Activated T-helper 9 cell treated with anti-CD3 and anti-CD28 coated beads, Interleukin-2, amount 50 U/mL, for 16 hours (primary cell): ENCODE measurements at regions not wholly inside any gene's neighbourhood (a gene's known extent, or its start where the extent isn't known, plus 50 kb on each side); places are given as distances from the start of the nearest gene placed in this dataset.
"Not testable (repeated sequence)": the region's sequence is repeated elsewhere in the genome, so short reads cannot be mapped to it uniquely, and the experiment has no call there.

Experiments
- DNase-seq: peaks from one replicate; pipeline ENCODE4 v3.0.0-alpha.2; 2020; ENCODE audit warnings: low read depth

DNA sequence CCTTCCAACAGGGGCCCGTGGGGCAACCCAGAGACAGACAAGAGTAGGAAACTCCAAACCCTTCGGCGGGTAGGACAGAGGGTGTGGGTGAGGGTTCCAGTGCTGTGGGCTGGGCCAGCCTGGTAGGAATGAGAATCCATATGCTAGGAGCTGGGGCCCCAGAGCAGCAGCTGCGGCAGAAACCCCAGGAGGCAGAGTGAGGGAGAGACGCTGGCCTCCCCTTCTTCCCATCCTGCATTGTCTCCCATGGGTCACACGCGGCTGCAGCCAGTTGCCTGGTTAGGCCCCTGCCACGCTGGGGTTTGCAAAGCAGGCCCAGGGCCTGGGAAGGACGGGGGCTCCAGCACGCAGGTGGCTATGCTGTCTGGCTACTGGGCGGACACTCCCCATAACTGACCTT, 113.1 kb upstream of the CCZ1B start:
- not testable (repeated sequence) for DNase-seq

DNA sequence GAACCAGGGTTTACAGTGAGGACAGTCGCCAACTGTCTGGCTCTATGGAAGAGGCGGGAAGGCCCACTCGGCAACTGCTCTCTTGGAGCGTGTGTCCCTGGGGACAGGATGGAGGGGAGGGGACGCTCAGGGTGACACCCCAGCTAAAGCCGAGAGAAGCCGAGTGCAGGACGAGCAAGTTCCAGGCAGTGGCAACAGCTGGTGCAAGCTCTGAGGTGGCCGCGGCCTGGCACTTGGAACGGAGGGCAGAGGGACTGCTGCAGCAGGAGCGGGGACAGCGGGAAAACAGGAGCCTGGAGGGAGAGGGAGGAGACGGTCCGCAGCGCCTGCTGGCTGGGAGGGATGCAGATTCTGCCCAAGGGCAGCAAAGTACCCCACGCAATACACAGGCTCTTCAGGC, 113.8 kb upstream of the CCZ1B start:
- not testable (repeated sequence) for DNase-seq

DNA sequence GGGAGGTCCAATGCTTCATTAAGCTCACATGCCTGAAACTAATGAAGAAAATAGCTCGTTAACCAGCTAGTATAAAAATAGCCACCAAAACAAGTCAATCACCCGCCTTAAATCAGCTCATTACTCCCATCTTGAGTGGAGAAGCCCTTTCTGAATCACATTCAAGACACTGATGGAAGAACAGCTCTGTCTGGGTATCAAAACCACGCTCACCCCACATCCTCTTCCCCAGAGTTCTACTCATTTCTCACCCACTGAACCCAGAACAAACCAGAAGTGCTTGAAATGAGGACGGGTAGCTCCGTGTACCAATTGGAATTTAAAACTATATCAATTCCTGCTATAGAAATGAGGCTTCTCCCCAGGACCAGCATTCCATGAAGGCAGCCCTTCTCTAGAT, 120.8 kb upstream of the CCZ1B start:
- DNase-seq: not testable (repeated sequence)

DNA sequence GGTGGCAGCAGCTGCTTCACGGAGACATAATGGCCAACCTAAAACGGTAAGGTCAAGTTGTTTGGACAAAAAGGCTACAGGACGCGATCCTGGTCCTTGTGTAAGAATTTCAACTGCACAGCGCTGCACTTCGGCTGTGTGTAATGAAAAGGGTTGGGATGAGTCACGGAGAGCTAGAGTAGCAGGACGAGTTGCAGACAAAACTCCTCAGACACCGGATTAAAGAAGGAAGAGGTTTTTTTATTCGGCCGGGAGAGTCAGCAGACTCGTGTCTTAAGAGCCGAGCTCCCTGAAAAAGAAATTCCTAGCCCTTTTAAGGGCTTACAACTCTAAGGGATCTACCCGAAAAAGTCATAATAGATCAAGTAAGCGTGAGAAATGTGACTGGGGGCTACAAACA, 124.2 kb upstream of the CCZ1B start:
- not testable (repeated sequence) for DNase-seq

DNA sequence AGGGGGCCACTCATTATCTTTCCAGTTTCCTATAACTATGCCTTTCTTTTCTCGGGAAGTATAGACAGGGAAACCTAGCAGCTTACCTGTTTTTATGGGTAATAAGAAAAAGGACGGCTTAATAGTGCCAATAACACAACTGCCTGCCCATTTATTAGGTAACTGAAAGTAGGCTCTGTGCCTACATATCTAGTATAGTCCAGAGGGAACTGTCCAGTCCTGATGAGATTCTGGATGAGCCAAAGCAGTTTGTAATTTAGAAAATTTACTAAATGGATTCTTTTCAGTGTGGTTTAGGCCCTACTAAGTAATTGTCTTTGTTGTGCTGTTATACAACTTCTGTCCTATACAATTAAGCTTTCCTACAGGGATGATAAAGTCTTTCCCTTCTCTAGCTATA, 125.5 kb upstream of the CCZ1B start:
- DNase-seq: not testable (repeated sequence)

DNA sequence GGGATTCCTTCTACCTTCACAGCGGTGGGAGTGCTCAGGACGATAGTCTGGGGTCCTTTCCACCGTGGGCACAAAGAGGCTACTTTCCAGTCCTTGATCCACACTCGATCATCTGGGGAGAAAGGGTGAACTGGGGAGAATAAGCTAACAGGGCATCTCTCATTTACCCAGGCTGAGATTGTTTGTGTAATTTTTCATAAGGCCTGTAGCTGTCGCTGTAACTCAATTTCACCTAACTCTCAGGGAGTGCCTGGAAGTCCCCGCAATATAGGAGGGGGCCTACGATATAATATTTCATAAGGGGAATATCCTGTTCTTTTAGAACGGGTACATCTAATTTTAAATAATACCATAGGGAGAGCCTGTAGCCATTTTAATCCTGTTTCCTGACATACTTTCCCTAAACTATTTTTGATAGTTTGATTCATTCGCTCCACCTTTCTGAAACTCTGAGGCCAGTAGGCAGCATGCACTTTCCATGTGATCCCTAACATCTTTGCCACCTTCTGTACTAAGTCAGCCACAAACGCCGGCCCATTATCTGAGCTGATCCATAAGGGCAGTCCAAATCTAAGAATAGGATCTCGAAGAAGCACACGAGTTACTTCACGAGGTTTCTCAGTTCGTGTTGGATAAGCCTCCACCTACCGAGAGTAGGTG, 127.2 kb upstream of the CCZ1B start:
- DNase-seq: not testable (repeated sequence)

DNA sequence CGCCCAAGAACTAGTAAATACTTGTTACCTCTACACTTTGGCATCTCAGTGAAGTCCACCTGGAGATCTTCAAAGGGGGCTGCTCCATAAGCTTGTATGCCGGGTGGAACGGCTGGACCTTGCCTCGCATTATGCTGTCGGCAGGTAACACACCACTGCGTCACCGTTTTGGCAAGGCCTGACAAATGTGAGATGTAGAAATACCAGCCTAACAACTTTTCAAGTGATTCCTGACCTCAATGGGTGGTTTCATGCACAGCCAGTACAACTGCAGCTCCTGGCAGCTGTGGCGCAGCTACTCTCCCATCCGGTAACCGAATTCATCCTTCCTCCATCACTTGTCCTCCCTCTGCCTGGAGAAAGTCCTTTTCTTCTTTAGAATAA, 127.7 kb upstream of the CCZ1B start:
- not testable (repeated sequence) for DNase-seq

DNA sequence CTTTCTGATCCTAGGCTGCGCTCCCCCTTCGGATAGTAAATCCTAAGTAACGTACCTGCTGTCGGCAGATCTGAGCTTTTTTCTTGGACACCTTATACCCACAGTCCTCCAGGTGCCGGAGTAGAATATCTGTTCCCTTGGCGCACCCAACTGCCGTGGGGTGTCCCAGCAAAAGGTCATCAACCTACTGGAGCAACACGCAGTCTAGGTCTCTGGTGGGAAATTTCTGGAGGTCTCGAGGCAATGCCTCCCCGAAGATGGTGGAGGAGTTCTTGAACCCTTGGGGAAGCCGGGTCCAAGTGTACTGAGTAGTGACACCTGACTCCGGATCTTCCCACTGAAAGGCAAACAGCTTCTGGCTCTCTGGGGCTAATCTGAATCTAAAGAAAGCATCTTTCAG, 129.3 kb upstream of the CCZ1B start:
- DNase-seq: not testable (repeated sequence)

DNA sequence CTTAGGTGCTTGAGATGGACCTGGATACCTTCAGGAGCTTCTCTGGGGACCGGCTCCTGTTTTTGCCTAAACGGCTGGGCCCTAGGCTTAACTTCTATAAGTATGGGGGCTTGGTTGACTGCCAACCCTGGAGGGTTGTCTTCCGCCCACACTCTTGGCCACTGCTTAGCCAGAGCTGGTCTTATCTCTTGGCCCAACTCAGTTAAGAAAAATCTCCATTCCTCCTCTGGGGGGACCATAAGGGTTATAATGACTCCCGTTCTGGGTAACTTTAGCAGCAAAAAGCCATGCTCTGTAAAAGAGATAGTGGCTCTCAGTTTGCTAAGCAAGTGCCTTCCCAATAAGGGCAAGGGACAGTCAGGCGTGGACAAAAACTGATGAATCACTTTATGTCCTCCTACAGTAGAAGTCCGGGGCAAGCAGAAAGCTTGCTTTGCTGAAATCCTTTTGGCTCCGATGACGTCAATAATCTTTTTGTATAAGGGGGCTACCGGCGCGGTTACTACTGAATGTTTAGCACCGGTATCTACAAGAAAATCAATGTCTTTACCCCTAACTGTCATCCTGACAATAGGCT, 130.0 kb upstream of the CCZ1B start:
- not testable (repeated sequence) for DNase-seq

DNA sequence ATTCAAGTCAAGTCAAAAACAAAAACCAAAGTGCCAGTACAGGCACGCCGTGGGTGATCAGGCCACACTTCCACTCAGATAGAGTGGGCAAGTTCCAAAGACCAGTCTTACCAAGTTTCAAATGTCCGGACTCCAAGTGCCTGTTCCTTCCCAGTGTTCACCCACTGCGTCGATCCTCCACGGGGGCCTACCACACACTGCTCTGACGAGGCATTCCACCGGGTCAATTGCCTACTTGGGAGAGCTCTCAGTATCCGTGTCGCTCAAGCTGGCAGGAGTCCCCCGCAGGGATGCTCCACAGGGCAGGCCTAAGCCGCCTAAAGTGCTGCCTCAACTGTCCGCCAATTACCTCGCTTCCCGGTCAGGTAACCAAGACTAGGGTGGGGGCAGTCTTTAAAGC, 132.3 kb upstream of the CCZ1B start:
- DNase-seq: not testable (repeated sequence)

DNA sequence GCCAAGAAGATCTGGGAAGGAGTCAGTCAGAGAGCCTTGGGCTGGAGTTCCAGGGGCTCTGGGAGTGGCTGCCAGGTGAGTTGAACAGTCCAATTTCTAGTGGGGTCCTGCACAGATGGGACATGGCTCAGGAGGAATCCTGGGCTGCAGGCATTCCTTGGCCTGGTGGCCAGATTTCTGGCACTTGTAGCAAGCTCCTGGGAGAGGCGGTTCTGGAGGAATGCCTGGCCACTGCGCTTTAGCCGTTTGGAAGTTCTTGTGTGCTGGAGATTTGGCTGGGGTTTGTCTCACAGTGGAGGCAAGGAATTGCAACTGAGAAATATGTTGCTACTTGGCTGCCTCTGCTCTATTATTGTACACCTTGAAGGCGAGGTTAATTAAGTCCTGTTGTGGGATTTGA, 133.9 kb upstream of the CCZ1B start:
- DNase-seq: not testable (repeated sequence)

DNA sequence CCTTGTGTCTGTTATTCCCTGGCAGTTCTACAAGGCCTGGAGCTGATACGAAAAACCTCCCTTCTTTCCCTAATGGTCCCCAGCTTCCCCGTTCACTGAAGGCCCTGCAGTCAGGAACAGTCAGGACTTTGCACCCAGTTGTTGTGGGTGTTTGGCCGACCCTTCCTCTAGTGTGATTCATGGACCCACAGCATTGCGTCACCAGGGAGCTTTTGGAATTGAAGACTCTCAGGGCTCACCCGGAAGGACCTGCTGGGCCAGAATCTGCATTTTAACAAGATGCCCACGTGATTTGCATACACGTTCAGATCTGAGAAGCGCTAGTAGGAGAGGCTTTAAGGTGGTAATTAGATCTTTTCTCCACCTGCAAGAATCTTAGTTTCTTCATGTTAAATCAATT, 136.8 kb upstream of the CCZ1B start:
- DNase-seq: not testable (repeated sequence)

DNA sequence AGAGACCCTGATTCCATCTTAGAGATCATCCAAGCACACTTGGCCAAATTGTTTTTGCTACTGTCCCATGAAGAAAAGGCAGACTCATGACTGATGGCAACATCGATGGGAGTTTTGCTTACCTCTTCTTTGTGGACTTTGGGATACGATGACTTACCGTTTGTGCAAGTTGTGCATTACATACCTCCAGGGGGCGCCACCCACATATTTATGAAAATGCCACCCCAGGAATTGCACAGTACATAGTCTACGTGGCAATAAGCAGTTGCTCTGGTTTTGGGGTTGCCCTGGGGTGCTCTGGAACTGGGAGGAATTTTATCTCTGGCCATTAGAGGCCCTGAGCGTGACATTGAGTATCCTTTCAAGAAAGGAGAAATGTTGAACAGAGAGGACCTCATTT, 139.0 kb upstream of the CCZ1B start:
- peak; percentile 35 for DNase-seq

DNA sequence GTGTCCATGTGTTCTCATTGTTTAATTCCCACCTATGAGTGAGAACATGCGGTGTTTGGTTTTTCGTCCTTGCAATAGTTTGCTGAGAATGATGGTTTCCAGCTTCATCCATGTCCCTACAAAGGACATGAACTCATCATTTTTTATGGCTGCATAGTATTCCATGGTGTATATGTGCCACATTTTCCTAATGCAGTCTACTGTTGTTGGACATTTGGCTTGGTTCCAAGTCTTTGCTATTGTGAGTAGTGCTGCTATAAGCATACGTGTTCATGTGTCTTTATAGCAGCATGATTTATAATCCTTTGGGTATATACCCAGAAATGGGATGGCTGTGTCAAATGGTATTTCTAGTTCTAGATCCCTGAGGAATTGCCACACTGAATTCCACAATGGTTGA, 144.1 kb upstream of the CCZ1B start:
- not testable (repeated sequence) for DNase-seq

DNA sequence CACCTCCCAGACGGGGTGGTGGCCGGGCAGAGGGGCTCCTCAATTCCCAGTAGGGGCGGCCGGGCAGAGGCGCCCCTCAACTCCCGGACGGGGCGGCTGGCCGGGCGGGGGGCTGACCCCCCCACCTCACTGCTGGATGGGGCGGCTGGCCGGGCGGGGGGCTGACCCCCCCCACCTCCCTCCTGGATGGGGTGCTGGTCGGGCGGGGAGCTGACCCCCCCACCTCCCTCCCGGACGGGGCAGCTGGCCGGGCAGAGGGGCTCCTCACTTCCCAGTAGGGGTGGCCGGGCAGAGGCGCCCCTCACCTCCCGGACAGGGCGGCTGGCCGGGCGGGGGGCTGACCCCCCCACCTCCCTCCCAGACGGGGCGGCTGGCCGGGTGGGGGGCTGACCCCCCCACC, 148.8 kb upstream of the CCZ1B start:
- not testable (repeated sequence) for DNase-seq

DNA sequence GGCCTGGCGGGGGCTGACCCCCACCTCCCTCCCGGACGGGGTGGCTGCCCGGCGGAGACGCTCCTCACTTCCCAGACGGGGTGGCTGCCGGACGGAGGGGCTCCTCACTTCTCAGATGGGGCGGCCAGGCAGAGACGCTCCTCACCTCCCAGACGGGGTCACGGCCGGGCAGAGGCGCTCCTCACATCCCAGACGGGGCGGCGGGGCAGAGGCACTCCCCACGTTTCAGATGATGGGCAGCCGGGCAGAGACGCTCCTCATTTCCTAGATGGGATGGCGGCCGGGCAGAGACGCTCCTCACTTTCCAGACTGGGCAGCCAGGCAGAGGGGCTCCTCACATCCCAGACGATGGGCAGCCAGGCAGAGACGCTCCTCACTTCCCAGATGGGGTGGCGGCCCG, 149.3 kb upstream of the CCZ1B start:
- DNase-seq: not testable (repeated sequence)

DNA sequence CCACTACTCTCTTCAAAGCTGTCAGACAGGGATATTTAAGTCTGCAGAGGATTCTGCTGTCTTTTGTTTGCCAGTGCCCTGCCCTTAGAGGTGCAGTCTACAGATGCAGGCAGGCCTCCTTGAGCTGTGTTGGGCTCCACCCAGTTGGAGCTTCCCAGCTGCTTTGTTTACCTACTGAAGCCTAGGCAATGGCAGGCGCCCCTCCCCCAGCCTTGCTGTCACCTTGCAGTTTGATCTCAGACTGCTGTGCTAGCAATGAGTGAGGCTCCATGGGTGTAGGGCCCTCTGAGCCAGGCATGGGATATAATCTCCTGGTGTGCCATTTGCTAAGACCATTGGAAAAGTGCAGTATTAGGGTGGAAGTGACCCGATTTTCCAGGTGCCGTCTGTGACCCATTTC, 151.3 kb upstream of the CCZ1B start:
- DNase-seq: not testable (repeated sequence)

DNA sequence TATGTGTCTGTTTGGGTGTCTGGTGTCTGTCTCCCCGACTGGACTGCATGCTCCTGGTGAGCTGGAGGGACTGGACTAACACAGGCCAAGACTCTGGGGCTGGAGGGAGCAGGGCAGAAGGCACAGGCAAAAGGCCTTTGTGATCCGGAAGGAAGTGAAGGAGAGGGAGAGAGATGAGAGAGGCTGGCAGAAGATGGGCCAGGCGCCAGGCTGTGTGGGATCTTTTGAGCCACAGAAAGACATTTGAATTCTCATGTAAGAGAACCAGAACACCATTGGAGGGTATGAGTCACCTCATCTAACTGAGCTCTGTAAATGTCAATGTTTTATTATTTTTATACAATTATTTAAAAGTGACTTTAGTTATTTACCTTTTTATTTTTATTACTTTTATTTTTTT, 152.3 kb upstream of the CCZ1B start:
- not testable (repeated sequence) for DNase-seq

DNA sequence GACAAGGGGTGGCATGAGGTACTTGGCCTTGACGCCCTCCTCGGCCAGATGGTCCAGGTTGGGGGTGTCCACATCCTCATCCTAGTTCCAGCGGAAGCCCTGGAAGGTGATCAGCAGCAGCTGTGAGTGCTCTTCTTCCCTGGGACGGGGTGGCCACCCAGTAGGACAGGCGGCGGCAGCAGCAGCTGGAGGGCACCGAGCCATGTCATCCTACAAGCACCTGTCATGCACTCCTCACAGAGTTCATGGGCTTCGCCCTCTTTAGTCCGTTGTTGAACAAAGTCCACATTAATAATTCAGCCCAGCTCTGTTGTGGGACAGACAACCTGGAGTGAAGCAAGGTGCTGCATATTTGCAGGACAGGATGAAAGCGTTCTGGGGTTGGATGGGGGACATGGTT, 153.4 kb upstream of the CCZ1B start:
- DNase-seq: not testable (repeated sequence)

DNA sequence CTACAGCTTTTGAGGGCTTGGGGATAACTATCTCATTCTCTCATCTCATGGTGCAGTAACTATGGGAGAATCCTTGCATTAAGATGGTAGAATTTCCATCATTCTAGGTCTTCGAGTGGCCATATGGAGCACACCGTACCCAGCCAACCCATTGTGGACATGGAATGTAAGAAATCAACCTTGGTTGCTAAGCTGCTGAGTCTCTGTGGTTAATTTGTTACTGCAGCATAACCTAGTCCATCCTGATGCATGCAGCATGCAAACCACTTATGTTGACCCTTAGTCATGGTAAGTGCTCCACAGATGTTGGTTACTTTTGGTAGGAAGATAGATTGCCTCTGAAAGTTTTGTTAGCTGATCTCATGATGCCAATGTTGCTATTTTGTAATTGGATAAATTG, 156.3 kb upstream of the CCZ1B start:
- not testable (repeated sequence) for DNase-seq

DNA sequence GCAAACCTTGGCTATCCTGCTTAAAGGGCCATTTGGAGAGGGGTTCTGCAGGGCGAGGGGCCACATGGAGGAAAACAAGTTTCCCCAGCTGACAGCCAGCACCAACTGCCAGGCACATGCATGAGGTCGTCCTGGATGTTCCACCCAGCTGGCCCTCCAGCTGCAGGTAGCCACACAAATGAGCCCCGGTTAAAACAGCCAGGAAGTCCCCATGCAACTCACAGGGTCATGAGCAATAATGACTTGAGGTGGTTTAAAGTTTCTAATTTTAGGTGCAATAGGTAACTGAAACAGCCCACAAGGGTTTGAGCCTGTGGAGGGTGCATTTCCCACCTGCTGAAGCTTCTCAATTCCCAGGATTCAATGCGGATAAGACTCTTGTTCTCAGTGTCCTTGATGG, 160.8 kb upstream of the CCZ1B start:
- not testable (repeated sequence) for DNase-seq

DNA sequence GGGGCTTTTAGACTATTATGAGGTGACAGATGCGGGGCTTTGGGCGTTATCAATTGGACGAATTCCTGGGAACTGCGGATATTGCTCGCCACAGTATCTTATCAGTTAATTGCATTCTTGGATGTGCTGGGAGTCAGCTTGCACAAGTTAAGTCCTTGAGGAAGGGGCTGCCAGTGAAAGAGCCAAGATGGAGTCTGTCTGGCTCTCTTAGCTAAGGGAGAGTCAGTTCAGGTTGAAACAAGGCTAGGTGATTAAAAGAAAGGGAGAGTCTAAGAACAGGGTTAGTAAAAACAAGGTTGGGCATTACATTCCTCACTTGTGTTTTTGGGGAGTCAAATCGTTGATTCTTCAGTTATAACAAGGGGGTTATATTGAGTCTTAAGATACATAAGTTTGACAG, 162.5 kb upstream of the CCZ1B start:
- not testable (repeated sequence) for DNase-seq

DNA sequence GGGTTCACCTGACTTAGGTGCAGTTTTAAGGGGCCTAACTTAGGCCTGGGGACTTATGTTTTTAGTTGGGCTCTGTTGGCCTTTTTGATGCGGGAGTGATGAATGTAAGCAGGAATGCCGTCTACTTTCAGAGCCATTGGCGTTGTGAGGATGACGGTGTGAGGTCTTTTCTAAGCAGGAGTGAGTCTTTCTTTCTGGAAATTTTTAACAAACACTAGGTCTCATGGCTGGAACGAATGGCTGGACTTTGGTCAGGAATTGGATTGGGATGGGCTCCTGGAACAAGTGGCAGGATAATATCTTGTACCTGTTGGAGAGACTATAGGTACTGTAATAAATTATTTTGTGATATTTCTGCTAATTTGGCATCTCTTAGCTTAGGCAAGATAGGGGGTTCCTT, 163.9 kb upstream of the CCZ1B start:
- DNase-seq: not testable (repeated sequence)
